ENCODE measurements at regions not wholly inside any gene's neighbourhood (a gene's known extent, or its start where the extent isn't known, plus 50 kb on each side); places are given as distances from the start of the nearest gene placed in this dataset.

GRCh38 chr2:195320413-195320973 is 336.5 kb upstream of the SLC39A10 start:
- ChIA-PET CTCF (interaction anchor here (0.8 to 1.3 kb wide), 2 partner anchors 336 to 340 kb away, joined by 3 to 4 read pairs; partner anchors contain the start of gene SLC39A10), POLR2A (ENCODE audit: low non-redundant PET) (no interaction called here)
- DNase-seq (ENCODE audit: low spot score), result peak; percentile 15
- intact Hi-C loops (cut with micrococcal nuclease; ENCODE audit: unreplicated experiment), result loop anchor here (2.0 to 10.0 kb wide), 3 partner anchors 340 to 747 kb away; partner anchors contain the start of gene DNAH7
- TF ChIP-seq EZH2 (IDR thresholded peaks at IDR 0.05; ENCODE audit: borderline replicate concordance, low read depth, low read length, poor library complexity, severe bottlenecking) (no peak), CTCF (conservative IDR thresholded peaks at IDR 0.05; ENCODE audit: low read depth, low read length) (no peak)
- Histone ChIP-seq H3K4me3 (ENCODE audit: low read depth, low read length, poor library complexity, severe bottlenecking) (no peak overlapping the region), H3K9me3 (ENCODE audit: low read depth, low read length, poor library complexity, severe bottlenecking) (peaks cover 5% of the 10 kb centered on the region), H3K27ac (ENCODE audit: low read depth, low read length, poor library complexity, severe bottlenecking) (no peak overlapping the region), H3K36me3 (ENCODE audit: insufficient read depth, low read length, poor library complexity, severe bottlenecking) (no peaks in the 10 kb centered on the region), H3K4me1 (ENCODE audit: insufficient read depth, low read length, poor library complexity, severe bottlenecking) (peaks cover 9% of the 10 kb centered on the region), H3K27me3 (replicated peaks; ENCODE audit: insufficient read depth, low read depth, low read length, poor library complexity) (no peaks in the 10 kb centered on the region)
- no TSS peak for BruUV-seq (replicated peaks)

- no peak for DNase-seq (ENCODE audit: low spot score)
- ChIA-PET POLR2A (ENCODE audit: low non-redundant PET) (interaction anchor here (0.6 kb wide), 1 partner anchor 20 kb away, joined by 3 read pairs; no protein-coding TSS in a partner anchor), CTCF (interaction anchor here (0.7 to 1.3 kb wide), 3 partner anchors 337 to 341 kb away, joined by 3 to 4 read pairs (median 3); partner anchors contain the start of gene SLC39A10)
- Histone ChIP-seq H3K27ac (ENCODE audit: low read depth, low read length, poor library complexity, severe bottlenecking) (no peak overlapping the region), H3K9me3 (ENCODE audit: low read depth, low read length, poor library complexity, severe bottlenecking) (peaks cover 5% of the 10 kb centered on the region), H3K36me3 (ENCODE audit: insufficient read depth, low read length, poor library complexity, severe bottlenecking) (no peaks in the 10 kb centered on the region), H3K4me1 (ENCODE audit: insufficient read depth, low read length, poor library complexity, severe bottlenecking) (peaks cover 9% of the 10 kb centered on the region), H3K4me3 (ENCODE audit: low read depth, low read length, poor library complexity, severe bottlenecking) (no peak overlapping the region), H3K27me3 (replicated peaks; ENCODE audit: insufficient read depth, low read depth, low read length, poor library complexity) (no peaks in the 10 kb centered on the region)
- BruUV-seq (replicated peaks), result no TSS peak
- no peak for TF ChIP-seq EZH2 (IDR thresholded peaks at IDR 0.05; ENCODE audit: borderline replicate concordance, low read depth, low read length, poor library complexity, severe bottlenecking)
- intact Hi-C loops (cut with micrococcal nuclease; ENCODE audit: unreplicated experiment), result loop anchor here (2.0 to 10.0 kb wide), 5 partner anchors 341 to 1625 kb away; partner anchors contain the start of gene DNAH7
Observed at GRCh38 chr2:195319548-195320412, 337.2 kb upstream of the SLC39A10 start.

- intact Hi-C loops (cut with micrococcal nuclease; ENCODE audit: unreplicated experiment), result loop anchor here (2.0 to 5.0 kb wide), 2 partner anchors 1152 to 1624 kb away; no protein-coding TSS in a partner anchor
- ChIA-PET CTCF (interaction anchor here (0.7 kb wide), 1 partner anchor 338 kb away, joined by 3 read pairs; the partner anchor contains the start of gene SLC39A10), POLR2A (ENCODE audit: low non-redundant PET) (interaction anchor here (0.6 kb wide), 1 partner anchor 21 kb away, joined by 3 read pairs; no protein-coding TSS in a partner anchor)
- TF ChIP-seq EZH2 (IDR thresholded peaks at IDR 0.05; ENCODE audit: borderline replicate concordance, low read depth, low read length, poor library complexity, severe bottlenecking), result no peak
- TF ChIP-seq CTCF (conservative IDR thresholded peaks at IDR 0.05; ENCODE audit: low read depth, low read length), result no peak
- BruUV-seq (replicated peaks), result no TSS peak
- no peak for DNase-seq (ENCODE audit: low spot score)
- Histone ChIP-seq H3K9me3 (ENCODE audit: low read depth, low read length, poor library complexity, severe bottlenecking) (peaks cover 3% of the 10 kb centered on the region), H3K4me3 (ENCODE audit: low read depth, low read length, poor library complexity, severe bottlenecking) (no peak overlapping the region), H3K4me1 (ENCODE audit: insufficient read depth, low read length, poor library complexity, severe bottlenecking) (peaks cover 9% of the 10 kb centered on the region), H3K36me3 (ENCODE audit: insufficient read depth, low read length, poor library complexity, severe bottlenecking) (no peaks in the 10 kb centered on the region), H3K27me3 (replicated peaks; ENCODE audit: insufficient read depth, low read depth, low read length, poor library complexity) (no peaks in the 10 kb centered on the region), H3K27ac (ENCODE audit: low read depth, low read length, poor library complexity, severe bottlenecking) (no peak overlapping the region)
Observed at GRCh38 chr2:195319112-195319460, 337.9 kb upstream of the SLC39A10 start.
